ENCODE measurements at regions not wholly inside any gene's neighbourhood (a gene's known extent, or its start where the extent isn't known, plus 50 kb on each side); places are given as distances from the start of the nearest gene placed in this dataset.

- TF ChIP-seq ZNF462 (CRISPR knock-in tag; IDR thresholded peaks at IDR 0.05): no peak
- no peak for TF ChIP-seq EZH2 (IDR thresholded peaks at IDR 0.05; ENCODE audit: low read depth, unreplicated experiment)
- no peak for TF ChIP-seq ZNF331 (CRISPR knock-in tag; IDR thresholded peaks at IDR 0.05; ENCODE audit: low read depth)
- no peak for TF ChIP-seq CREB1 (CRISPR knock-in tag; IDR thresholded peaks at IDR 0.05; ENCODE audit: low read depth)
Measured at GRCh38 chr11:11728386-11728785, 106.6 kb upstream of the GALNT18 start (continued).

GRCh38 chr11:11725438-11725837 is 103.6 kb upstream of the GALNT18 start:
- Histone ChIP-seq H3K9me2 (ENCODE audit: insufficient read depth) (peaks cover 6% of the 10 kb centered on the region; the same call in 1 of the 2 replicates), H2AFZ (no peak overlapping the region), H3K27me3 (ENCODE audit: insufficient read depth) (no peaks in the 10 kb centered on the region), H3K4me1 (ENCODE audit: insufficient read depth) (no peaks in the 10 kb centered on the region), H3K27ac (ENCODE audit: low read depth) (no peak overlapping the region), H3K36me3 (ENCODE audit: insufficient read depth) (no peaks in the 10 kb centered on the region), H3K4me2 (no peak overlapping the region), H4K20me1 (replicated peaks; ENCODE audit: insufficient read depth) (no peaks in the 10 kb centered on the region), H3K79me2 (replicated peaks; ENCODE audit: insufficient read depth) (no peaks in the 10 kb centered on the region), H3F3A (replicated peaks; ENCODE audit: low read depth) (no peaks in the 10 kb centered on the region), H3K4me3 (no peak overlapping the region)
- TF ChIP-seq EZH2 (IDR thresholded peaks at IDR 0.05; ENCODE audit: low read depth, unreplicated experiment): no peak
- TF ChIP-seq REST (IDR thresholded peaks at IDR 0.05; ENCODE audit: unreplicated experiment): no peak
- no peak for TF ChIP-seq JUNB (IDR thresholded peaks at IDR 0.05; ENCODE audit: unreplicated experiment)
- TF ChIP-seq POLR2AphosphoS5 (IDR thresholded peaks at IDR 0.05; ENCODE audit: low read depth): no peak
- TF ChIP-seq CREB1 (CRISPR knock-in tag; IDR thresholded peaks at IDR 0.05; ENCODE audit: low read depth): no peak
- no peak for TF ChIP-seq NANOG (IDR thresholded peaks at IDR 0.05; ENCODE audit: borderline replicate concordance)
- Mint-ChIP-seq H3K9me3 (peaks cover 5% of the 10 kb centered on the region; the same call in 2 of the 3 replicates), H3K27ac (no peak overlapping the region), H3K4me1 (no peaks in the 10 kb centered on the region), H3K36me3 (ENCODE audit: low read depth) (no peaks in the 10 kb centered on the region), H3K27me3 (ENCODE audit: insufficient read depth, low read depth, poor library complexity) (peaks cover 2% of the 10 kb centered on the region), H3K4me3 (no peak overlapping the region)
- no peak for DNase-seq (ENCODE audit: low spot score)
- ATAC-seq: no peak
